ENCODE measurements at regions not wholly inside any gene's neighbourhood (a gene's known extent, or its start where the extent isn't known, plus 50 kb on each side); places are given as distances from the start of the nearest gene placed in this dataset.

GRCh38 chr14:83162361-83162929 is 1628.8 kb upstream of the SEL1L start:
- TF ChIP-seq CTCF (IDR thresholded peaks at IDR 0.05), result no peak
- TF ChIP-seq POLR2A (IDR thresholded peaks at IDR 0.05), result no peak
- no peak for TF ChIP-seq POLR2AphosphoS5 (IDR thresholded peaks at IDR 0.05)
- no peak for TF ChIP-seq EP300 (IDR thresholded peaks at IDR 0.05)
